ENCODE measurements at regions not wholly inside any gene's neighbourhood (a gene's known extent, or its start where the extent isn't known, plus 50 kb on each side); places are given as distances from the start of the nearest gene placed in this dataset.

- no peaks in the 10 kb centered on the region for H3K4me1 ChIP-seq (ENCODE audit: control insufficient read depth, insufficient read depth, low read length)
- no peak overlapping the region for H3K18ac ChIP-seq (ENCODE audit: low read depth, low read length)
- no peak overlapping the region for H2AK9ac ChIP-seq (replicated peaks; ENCODE audit: low read depth, low read length, poor library complexity)
- intact Hi-C loops (cut with micrococcal nuclease) (no loop called here), dilution Hi-C loops (cut with HindIII; ENCODE audit: low sequenced_read_pairs, unreplicated experiment) (no loop called here), in situ Hi-C loops (cut with MboI; ENCODE audit: low sequenced_read_pairs) (no loop called here)
- no peaks in the 10 kb centered on the region; the same call in 1 of the 2 replicates for H3K9me3 ChIP-seq (ENCODE audit: control insufficient read depth, insufficient read depth, low read length)
- H3K79me1 ChIP-seq (ENCODE audit: low read depth in 1 of 2, low read length in 2 of 2): no peaks in the 10 kb centered on the region
- no peak overlapping the region for H3K23ac ChIP-seq (ENCODE audit: low read depth, low read length)
- ChIA-PET POLR2A (ENCODE audit: unreplicated experiment) (no interaction called here), CTCF (no interaction called here)
- H2BK20ac ChIP-seq (ENCODE audit: low read depth, low read length): no peak overlapping the region
- H3K27ac ChIP-seq (ENCODE audit: insufficient read depth, low read length): no peak overlapping the region
- no peak overlapping the region for H3K4ac ChIP-seq (ENCODE audit: low read depth, low read length)
- 100% methylated on average over 1 of the region's 2 CpGs; no CpG with 5 or more reads in 1 of the 2 experiments for WGBS, 2 experiments (ENCODE audit: extremely low coverage in 2 of 2, insufficient read length in 1 of 2)
- H2BK15ac ChIP-seq (ENCODE audit: low read depth, low read length): no peak overlapping the region
- H2AFZ ChIP-seq (replicated peaks; ENCODE audit: low read length, poor library complexity): no peak overlapping the region
- H2BK120ac ChIP-seq (ENCODE audit: low read depth, low read length): no peak overlapping the region
- H2AK5ac ChIP-seq (ENCODE audit: low read depth, low read length): no peak overlapping the region
- ATAC-seq (ENCODE audit: low read depth) (no peak), DNase-seq (no peak)
- no peak overlapping the region for H3K56ac ChIP-seq (ENCODE audit: extremely low read depth, insufficient read depth, low read length)
- no peaks in the 10 kb centered on the region for H3K36me3 ChIP-seq (ENCODE audit: control insufficient read depth, insufficient read depth, low read length)
- H3K27me3 ChIP-seq (ENCODE audit: control insufficient read depth, insufficient read depth, low read length): no peaks in the 10 kb centered on the region
- no TSS peak for BruUV-seq (replicated peaks)
- no peak overlapping the region for H4K5ac ChIP-seq (ENCODE audit: low read depth, low read length)
- no peak overlapping the region for H4K8ac ChIP-seq (ENCODE audit: low read depth in 2 of 2, low read length in 2 of 2)
- no peak overlapping the region for H3K4me3 ChIP-seq (ENCODE audit: insufficient read depth, low read depth, low read length)
- H3K9me1 ChIP-seq (ENCODE audit: insufficient read depth, low read length): no peaks in the 10 kb centered on the region
- no peaks in the 10 kb centered on the region for H4K20me1 ChIP-seq (ENCODE audit: insufficient read depth, low read length)
- H3K14ac ChIP-seq (replicated peaks; ENCODE audit: low read depth, low read length): no peak overlapping the region
- H4K91ac ChIP-seq (ENCODE audit: insufficient read depth, low read depth, low read length): no peak overlapping the region
- TF ChIP-seq FOS (IDR thresholded peaks at IDR 0.05; ENCODE audit: low read depth, low read length): no peak
- TF ChIP-seq CEBPB (IDR thresholded peaks at IDR 0.05; ENCODE audit: low read depth, low read length): 0 out of 2 replicates have a peak, but pooled peaks have one; percentile 15
- no peak overlapping the region for H3K9ac ChIP-seq (ENCODE audit: low read depth, low read length)
- H3K4me2 ChIP-seq (ENCODE audit: low read depth, low read length): no peak overlapping the region
- H2BK5ac ChIP-seq (ENCODE audit: low read depth, low read length, poor library complexity, severe bottlenecking): no peak overlapping the region
Observed at GRCh38 chr7:115593111-115593510, 437.5 kb downstream of the TFEC start.
